GM21381 (cell line): ENCODE measurements at regions not wholly inside any gene's neighbourhood (a gene's known extent, or its start where the extent isn't known, plus 50 kb on each side); places are given as distances from the start of the nearest gene placed in this dataset.
"Not testable (repeated sequence)": the region's sequence is repeated elsewhere in the genome, so short reads cannot be mapped to it uniquely, and the experiment has no call there.

Experiments
- ATAC-seq: cut with Tn5 transposase; IDR thresholded peaks from one replicate; pipeline ENCODE4 v1.9.1; 2021; ENCODE audit warnings: mild to moderate bottlenecking, moderate library complexity; ENCODE audit not compliant: unreplicated experiment

DNA sequence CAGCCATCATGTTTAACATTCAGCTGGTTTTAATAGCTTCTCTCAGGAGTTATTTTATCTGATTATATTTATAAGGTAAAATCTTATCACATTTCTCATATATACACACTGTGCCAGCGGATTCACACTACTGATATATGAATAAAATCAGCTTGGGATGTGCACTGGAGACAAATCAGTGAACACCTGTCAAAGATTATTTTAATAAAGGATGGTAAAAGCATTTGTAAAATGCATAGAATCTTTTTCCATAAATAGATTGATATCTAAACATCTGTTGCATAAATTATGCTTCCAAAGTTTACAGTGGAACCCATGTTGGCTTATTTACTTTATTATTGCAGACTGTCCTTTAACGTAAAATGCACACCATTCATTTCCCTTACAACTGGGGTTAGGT is 1125.8 kb upstream of the CNTN5 start:
- no peak for ATAC-seq

DNA sequence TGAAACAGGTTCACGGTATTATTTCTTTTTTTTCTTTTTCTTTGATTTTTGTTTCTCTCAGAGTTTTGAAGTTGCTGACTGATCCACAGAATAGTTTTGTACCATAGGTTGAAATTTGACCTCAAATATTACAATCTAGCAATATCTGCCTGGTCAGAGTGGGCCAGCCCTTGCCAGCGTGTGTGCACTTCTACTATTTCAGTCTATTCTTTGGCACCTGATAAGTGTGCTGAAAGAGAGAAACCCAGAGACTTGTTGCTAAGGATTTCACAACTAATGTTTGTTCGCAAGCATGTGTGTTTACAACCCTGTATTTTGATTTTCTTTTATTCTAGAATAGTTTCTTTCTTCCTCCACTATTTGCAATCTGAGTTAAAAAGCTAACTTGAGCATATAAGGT is 1125.2 kb upstream of the CNTN5 start:
- ATAC-seq, result no peak

DNA sequence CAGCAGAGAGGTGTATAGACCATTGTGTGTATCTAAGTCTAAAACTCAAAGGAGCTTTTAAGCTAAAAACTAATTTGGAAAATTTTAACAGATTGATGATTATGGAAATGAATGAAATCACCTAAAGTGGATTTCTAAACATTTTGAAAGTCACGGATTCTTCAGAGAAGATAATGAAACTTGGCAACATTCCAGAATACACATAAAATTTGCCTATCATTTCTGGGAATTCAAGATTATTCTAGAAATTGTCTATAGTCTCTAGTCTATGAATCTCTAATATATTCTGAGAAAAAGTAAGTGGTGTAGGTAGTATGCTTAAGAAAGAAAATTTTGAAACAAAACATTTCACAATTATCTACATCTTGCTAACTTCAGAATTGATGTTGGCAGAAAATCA is 1117.9 kb upstream of the CNTN5 start:
- no peak for ATAC-seq

DNA sequence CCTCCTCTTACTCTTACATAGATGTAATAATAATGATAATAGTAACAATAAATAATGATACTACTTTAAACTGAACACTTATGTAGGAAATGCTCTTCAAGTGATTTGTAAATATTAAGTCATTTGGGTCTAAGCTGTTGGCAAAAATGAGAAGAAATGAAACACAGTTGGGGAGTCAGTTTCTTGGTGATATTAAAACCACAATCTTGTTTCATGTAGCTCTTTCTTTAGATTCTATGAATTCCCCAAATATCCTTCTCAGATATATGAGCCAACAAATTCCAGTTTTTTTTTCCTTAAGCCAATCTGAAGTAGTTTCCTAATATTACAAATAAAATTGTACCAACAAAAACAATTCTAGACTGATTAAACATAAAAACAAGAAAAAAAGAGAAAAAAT is 1115.6 kb upstream of the CNTN5 start:
- no peak for ATAC-seq

DNA sequence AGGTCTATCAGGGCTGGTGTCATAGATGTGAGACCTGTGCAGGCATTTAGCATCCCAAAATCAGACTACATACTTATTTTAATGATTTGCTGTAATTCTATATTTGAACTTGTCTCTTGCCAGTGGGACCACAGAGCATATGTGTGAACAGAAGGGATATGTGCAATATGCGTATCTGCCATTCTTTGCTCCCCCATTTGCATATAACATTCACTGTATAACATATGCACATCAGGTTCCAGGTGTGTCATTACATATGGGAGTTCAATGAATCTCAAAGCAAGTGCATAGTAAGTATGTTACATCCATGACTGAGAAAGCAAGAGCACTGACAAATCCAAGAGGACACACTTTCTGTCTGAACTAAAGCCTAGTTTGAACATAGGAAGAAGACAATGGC is 1115.1 kb upstream of the CNTN5 start:
- no peak for ATAC-seq

DNA sequence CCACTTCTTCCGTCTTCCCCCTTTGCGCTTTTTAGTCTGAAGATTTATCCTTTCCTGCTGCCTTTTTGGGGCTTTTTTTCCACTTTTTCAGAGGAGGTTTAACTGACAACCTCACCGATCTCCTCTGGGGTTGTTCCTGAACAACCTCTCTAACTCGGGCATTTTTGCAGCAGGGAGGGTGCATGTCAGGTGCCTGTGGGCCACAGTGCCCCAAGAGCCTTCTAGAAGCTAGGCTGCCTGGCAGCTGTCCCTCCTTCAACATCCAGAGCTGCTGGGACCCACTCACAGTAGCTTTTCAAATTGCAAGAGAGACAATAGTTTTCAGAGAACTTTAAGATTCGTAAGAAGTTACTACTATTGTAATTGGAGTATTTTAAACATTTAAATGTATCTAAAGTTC is 1112.4 kb upstream of the CNTN5 start:
- ATAC-seq, result no peak

DNA sequence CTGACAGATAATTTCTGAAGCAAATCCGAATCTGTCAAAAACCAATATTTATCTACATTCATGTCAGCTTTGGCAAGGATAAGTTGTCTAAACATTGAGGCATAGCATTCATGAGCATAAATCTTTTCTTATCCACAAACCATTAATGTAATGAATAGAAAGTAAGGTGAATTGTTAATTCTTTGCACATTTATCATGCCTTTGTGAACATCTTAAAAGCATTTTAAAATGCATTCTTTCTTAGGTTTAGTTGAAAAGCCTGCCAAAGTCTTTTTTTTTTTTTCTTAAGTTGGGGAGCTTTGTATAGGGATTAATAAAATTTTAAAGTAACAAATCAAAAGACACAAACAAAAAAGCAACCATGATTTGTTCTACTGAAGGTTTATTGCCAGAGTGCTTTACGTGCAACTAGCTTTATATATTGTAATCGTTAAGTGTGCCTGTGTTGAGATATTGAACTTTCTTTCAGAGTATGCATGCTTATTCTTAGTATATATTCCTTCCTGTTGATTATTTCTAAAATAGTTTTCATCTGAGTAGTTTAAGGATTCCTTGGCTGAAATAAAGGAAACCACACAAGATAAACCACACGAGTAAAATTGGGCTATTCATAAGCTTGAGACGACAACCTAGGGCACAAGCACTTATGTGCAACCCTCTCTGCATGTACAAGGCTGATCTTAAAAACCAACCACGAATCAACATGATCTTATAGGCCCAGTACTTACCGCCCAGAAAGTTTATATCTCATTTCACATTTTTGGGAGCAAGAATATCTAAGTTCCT is 1110.9 kb upstream of the CNTN5 start:
- ATAC-seq, result no peak

DNA sequence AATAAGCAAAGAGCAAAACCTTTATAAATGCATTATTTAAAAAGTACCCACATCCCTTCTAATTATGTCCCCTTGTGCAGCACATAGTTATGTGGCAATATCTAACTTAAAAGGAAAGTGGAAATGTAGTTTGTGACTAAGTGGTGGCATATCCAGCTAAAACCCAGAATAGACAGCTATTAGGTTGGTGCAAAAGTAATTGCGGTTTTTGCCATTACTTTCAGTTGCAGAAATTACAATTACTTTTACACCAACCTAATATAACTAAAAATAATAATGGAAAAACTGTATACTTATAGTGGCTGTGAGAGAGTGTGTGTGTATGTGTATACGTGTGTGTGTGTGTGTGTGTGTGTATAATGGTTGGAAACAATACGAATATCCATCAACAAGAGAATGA is 1108.1 kb upstream of the CNTN5 start:
- no peak for ATAC-seq

DNA sequence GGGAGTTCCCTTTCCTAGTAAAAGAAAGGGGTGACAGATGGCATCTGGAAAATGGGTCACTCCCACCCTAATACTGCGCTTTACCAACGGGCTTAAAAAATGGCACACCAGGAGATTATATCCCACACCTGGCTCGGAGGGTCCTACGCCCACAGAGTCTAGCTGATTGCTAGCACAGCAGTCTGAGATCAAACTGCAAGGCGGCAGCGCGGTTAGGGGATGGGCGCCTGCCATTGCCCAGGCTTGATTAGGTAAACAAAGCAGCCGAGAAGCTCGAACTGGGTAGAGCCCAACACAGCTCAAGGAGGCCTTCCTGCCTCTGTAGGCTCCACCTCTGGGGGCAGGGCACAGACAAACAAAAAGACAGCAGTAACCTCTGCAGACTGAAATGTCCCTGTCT is 1097.8 kb upstream of the CNTN5 start:
- not testable (repeated sequence) for ATAC-seq

DNA sequence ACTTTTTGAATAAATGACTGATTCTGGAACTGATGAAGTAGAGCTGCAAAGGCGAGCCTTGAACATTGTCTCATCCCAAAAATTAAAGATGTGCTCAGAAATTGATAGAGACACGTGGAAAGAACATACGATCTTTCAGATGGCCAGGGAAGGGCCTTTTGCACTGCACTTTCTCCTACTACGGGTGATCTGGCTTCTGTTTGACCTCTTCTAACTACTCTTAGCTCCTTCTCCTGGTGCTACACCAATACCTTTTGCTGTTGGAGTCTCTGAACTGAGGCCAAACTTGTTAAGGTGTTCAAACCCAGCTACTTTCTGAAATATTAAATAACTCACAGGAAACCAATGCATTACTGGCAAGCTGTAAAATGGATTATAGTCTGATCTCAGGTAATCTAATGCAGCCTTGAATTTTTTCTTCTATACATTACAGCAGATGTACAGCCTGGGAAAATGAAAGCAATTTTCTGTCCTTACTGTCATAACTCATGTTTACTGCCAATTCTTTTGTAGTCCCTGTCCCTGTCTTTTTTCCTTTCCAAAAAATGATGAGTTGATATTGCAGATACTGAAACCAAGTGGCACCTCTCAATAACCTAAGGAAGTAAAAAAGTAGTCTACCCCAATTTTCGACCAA is 1086.1 kb upstream of the CNTN5 start:
- no peak for ATAC-seq

DNA sequence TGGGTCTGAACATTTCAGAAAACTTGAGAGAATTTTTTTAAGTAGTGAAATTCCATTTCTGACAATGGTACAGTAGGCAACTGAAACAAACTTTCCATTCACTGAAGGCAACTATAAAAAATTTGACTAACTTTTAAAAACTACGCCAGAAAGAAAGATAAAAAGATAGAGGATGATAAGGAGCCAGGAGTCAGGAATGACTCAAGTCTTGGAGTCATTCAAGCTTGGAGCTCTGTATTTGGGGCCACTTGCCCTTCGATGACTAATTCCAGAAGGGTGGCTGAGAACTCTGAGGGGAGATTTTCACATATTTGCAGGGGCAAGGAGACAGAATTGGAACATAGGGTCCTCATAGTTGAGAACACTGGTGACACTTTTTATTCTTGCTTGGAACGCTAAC is 1083.2 kb upstream of the CNTN5 start:
- ATAC-seq, result no peak

DNA sequence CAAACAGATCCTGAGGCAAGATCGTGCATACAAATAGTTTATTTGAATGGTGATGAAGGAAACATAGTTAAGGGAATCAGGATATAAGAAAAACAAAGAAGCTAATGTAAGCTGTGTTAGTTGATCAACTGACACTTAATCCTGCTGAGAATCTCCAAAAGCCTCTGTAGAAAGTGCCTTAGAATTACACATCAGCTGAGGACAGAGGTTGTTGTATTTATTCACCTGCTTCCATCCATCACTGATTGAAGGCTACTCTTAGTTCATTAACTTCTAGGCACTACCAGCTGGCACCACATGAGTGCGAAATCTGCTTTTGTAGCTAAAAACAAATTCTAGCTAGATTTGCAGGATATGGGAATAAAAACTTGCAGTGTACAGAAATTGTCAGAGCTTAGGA is 1082.0 kb upstream of the CNTN5 start:
- no peak for ATAC-seq

DNA sequence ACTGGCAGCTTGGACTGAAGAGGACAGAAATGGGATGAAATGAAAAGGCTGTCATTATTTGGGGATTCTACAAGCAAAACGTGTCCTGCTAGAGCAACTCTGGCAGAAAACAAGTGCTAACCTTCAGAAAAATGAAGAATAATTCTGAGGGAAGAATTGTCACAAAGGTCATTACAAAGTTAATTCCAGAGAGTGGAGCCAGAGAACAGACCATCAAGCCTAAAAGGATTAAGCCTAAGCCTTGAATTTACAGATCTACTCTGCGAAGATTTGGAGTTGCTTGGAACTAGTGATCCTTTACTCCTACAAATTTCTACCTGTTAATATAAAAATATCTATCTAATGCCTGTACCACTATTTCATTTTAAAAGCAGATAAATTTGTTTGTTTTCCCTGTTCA is 1077.3 kb upstream of the CNTN5 start:
- no peak for ATAC-seq

DNA sequence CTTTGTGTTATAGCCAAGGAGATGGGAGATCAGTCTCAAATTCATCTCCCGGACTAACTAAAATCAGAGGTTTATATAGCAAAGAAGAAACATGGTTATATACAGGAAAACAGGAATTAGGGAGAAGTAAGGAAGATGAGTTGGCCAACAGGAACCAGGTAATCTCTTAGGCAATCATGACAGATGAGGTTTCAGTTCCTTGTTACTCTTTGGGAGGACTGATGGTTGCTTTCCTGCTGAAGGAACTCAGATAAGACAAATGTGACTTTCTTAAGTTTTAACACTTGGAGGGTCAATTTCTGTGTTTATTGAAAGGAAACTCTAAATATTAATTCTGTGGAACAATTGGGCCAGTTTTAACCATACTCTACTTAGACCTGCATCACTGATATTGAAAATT is 1072.0 kb upstream of the CNTN5 start:
- no peak for ATAC-seq

DNA sequence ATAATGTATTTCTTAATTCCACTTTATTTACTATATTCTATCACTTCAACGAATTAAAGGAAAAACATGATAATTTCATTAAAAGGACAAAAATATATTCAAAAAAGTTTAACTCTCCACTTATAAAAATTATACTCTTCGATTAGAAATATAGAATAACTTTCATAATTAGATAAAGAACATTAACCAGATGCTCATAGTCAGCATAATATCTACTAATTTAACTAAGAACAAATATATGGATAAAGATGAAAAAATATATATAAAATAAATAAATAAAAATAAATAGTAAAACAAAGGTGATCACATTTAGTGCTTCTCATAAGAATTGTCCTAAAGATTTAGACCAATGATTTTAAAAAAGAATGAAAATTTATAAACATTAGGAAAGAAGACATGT is 1065.2 kb upstream of the CNTN5 start:
- ATAC-seq, result no peak

DNA sequence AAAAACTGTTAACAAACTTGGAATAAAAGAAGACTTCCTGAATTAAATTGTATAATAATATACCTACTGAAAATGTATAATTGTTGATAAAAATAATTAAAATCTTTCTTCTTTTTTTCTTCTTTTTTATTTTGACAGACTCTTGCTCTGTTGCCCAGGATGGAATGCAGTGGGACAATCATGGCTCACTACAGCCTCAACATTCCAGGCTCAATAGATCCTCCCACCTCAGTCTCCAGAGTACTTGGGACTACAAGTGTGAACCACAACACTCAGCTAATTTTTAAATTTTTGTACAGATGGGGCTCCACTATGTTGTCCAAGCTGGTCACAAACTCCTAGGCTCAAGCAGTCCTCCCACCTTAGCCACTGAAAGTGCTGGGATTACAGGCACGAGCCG is 1063.8 kb upstream of the CNTN5 start:
- ATAC-seq, result no peak

DNA sequence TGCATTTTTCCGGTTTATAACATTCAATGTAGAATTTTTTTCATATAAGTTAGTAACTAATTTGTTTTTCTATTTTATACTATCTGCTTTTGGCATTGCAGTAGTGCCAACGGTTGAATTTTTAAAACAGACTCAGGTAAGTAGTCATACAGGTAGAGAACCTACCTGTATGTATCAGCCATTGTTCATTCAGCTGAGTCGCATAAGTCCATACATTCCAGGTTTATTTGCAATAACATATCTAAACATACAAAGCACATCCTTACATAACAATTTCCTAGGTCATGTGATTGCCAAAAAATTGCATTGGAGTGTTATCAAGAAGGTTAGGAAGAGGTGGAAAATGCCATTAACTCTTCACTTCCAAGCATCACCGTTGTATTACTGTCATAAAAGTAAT is 1059.3 kb upstream of the CNTN5 start:
- ATAC-seq, result no peak

DNA sequence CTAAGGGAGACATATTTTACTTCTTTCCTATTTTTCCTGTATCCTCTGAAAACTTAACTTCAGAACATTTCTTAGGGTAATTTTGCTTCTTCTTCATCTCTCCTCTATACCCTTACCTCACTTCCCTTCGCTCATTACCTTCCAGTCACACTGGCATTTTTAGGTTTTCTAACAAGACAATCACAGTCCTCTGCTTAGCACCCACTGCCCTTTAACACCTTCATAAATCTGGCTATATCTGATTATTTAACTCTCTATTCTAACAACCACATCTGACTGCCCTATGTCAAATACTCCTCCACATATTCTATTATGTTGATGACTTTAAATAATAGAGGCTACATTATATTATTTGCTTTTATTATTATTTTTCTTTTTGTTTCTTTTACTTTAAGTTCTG is 1058.0 kb upstream of the CNTN5 start:
- ATAC-seq, result no peak

DNA sequence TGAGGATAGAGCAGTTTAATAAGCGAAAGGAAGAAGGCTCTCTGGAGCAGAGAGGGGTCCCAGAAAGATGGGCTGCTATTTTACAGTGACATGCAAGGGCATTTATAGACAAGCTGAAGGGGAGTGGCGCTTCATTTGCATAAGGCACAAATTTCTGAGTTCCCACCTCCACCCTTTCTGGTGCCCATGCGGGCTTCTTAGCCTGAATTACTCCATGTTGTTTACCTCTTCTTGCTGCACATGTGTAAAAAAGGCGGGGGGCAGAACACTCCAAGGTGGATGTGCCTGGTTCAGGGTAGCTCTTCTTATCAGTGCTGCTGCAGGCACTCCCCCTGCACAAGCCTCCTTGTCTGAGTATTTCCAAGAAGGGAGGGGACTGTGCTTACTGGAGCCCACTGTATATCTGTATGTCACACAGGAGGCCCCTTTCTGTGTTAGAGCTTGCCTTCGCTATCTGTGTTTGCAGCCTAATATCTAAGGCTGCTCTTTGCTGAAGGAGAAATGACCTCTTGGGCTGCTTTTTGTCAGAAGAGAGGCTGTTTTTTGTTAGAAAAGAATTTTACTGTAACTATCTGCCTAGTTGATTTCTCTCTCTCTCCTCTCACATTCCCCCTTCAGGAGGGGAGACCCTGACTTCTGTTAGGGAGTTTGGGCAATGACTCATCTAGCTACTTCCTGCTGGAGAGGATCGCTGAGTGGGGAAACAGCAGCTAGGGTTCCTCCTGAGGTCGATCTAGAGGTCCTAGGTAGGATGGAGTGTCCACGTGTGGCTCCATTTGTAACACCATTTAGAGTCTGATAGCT is 1057.0 kb upstream of the CNTN5 start:
- ATAC-seq, result no peak

DNA sequence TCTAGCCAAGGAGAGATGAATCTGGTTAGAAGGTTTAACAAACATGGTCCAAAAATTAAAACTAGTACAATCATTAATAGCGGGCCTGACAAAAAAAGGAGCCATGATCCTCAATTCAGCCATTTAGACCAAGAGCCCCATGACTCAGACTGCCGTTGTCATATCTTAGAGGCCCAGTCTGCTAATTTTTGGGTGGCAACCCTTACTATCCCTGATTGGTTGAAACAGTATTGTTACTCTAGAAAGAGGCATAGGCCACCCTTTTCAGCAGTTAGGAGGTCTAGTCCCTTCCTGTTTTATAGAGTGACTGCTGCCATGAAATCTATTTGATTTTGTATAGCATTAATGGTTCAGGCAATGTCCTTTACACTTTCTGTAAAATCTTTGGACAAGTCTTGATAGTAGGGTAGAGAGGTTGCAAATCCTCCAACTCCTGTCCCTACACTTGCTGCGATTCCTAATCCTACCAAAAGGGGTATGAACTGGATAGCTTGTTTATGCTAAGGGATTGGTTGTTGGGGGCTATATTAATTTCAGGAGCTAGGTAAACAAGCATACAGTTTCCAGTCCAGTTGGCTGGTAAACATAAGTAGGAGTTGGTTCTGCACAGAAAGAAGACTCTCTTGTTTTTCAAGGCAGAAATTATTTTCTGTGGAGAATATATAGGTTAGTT is 1056.3 kb upstream of the CNTN5 start:
- no peak for ATAC-seq

DNA sequence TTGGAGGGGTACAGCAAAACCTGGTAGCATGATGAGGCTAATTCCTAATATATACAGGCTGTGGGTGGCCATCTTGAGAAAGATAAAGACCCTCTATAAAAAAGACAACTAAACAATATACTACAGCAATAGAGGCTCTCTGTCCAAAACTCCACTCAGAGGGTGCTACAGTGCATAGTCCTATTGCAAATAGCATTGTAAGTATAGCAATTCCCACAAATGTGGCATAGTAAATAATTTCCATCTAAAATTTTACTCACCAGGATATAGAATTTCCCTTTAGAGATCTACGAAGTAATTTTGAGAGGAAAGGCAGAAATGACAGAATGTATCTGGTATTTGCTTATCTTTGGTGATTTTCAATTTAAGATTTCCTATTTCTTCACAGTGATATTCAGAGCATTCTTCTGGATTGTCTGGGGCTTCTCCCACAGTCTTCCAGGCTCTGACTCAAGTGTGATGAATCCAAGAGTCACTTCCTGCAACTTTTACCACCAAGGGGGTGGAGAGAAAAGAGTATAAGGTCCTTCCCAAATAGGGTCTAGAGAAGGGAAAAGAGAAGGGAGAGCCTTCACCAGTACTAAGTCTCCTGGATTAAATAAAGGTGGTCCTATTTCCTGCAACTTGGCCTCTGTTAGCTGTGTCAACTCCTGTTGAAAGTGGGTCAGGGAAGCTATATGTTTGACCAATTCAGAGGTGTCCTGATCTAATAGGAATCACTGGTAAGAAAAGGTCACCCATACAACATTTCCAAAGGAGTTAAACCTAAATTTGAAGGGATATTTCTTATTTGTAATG is 1054.7 kb upstream of the CNTN5 start:
- no peak for ATAC-seq
